ENCODE measurements at regions not wholly inside any gene's neighbourhood (a gene's known extent, or its start where the extent isn't known, plus 50 kb on each side); places are given as distances from the start of the nearest gene placed in this dataset.

- Histone ChIP-seq H3K4me3 (no peak overlapping the region), H3K9me3 (ENCODE audit: low read depth) (no peaks in the 10 kb centered on the region), H3K27me3 (no peaks in the 10 kb centered on the region), H3K27ac (no peak overlapping the region), H3K36me3 (no peaks in the 10 kb centered on the region), H3K4me1 (ENCODE audit: low read depth) (no peaks in the 10 kb centered on the region)
- DNase-seq (ENCODE audit: low read depth in 1 of 2, low spot score in 1 of 2), result no peak
- TF ChIP-seq CTCF (IDR thresholded peaks at IDR 0.05; ENCODE audit: low read depth, low read length), result no peak
These were observed 105.2 kb upstream of the FOXC1 start for GRCh38 chr6:1504465-1504864.

GRCh38 chr6:1507251-1507650, 102.5 kb upstream of the FOXC1 start:
- no peak overlapping the region for H3K4me3 ChIP-seq
- DNase-seq (ENCODE audit: low read depth in 1 of 2, low spot score in 1 of 2), result no peak
- H3K27me3 ChIP-seq, result no peaks in the 10 kb centered on the region
- no peaks in the 10 kb centered on the region for H3K4me1 ChIP-seq (ENCODE audit: low read depth)
- no peak overlapping the region for H3K27ac ChIP-seq
- no peaks in the 10 kb centered on the region for H3K36me3 ChIP-seq
- no peaks in the 10 kb centered on the region for H3K9me3 ChIP-seq (ENCODE audit: low read depth)
- no peak for TF ChIP-seq CTCF (IDR thresholded peaks at IDR 0.05; ENCODE audit: low read depth, low read length)

GRCh38 chr6:1509241-1509640, 100.5 kb upstream of the FOXC1 start:
- DNase-seq (ENCODE audit: low read depth in 1 of 2, low spot score in 1 of 2), result no peak
- H3K27ac ChIP-seq, result no peak overlapping the region
- no peak for TF ChIP-seq CTCF (IDR thresholded peaks at IDR 0.05; ENCODE audit: low read depth, low read length)
- no peaks in the 10 kb centered on the region for H3K9me3 ChIP-seq (ENCODE audit: low read depth)
- H3K27me3 ChIP-seq, result no peaks in the 10 kb centered on the region
- H3K36me3 ChIP-seq, result no peaks in the 10 kb centered on the region
- H3K4me3 ChIP-seq, result no peak overlapping the region
- H3K4me1 ChIP-seq (ENCODE audit: low read depth), result no peaks in the 10 kb centered on the region

GRCh38 chr6:1510239-1510638, 99.5 kb upstream of the FOXC1 start:
- Histone ChIP-seq H3K27me3 (no peaks in the 10 kb centered on the region), H3K27ac (no peak overlapping the region), H3K36me3 (no peaks in the 10 kb centered on the region), H3K9me3 (ENCODE audit: low read depth) (no peaks in the 10 kb centered on the region), H3K4me3 (no peak overlapping the region), H3K4me1 (ENCODE audit: low read depth) (no peaks in the 10 kb centered on the region)
- no peak for DNase-seq (ENCODE audit: low read depth in 1 of 2, low spot score in 1 of 2)
- no peak for TF ChIP-seq CTCF (IDR thresholded peaks at IDR 0.05; ENCODE audit: low read depth, low read length)

GRCh38 chr6:1513215-1513780, 96.4 kb upstream of the FOXC1 start:
- Histone ChIP-seq H3K36me3 (no peaks in the 10 kb centered on the region), H3K4me3 (no peak overlapping the region), H3K27ac (no peak overlapping the region), H3K9me3 (ENCODE audit: low read depth) (no peaks in the 10 kb centered on the region), H3K4me1 (ENCODE audit: low read depth) (no peaks in the 10 kb centered on the region), H3K27me3 (no peaks in the 10 kb centered on the region)
- no peak for TF ChIP-seq CTCF (IDR thresholded peaks at IDR 0.05; ENCODE audit: low read depth, low read length)
- DNase-seq (ENCODE audit: low read depth in 1 of 2, low spot score in 1 of 2), result no peak

- Histone ChIP-seq H3K27me3 (no peaks in the 10 kb centered on the region), H3K27ac (no peak overlapping the region), H3K4me3 (no peak overlapping the region), H3K4me1 (ENCODE audit: low read depth) (no peaks in the 10 kb centered on the region), H3K36me3 (no peaks in the 10 kb centered on the region), H3K9me3 (ENCODE audit: low read depth) (no peaks in the 10 kb centered on the region)
- no peak for TF ChIP-seq CTCF (IDR thresholded peaks at IDR 0.05; ENCODE audit: low read depth, low read length)
- DNase-seq (ENCODE audit: low read depth in 1 of 2, low spot score in 1 of 2), result no peak
These were observed 95.6 kb upstream of the FOXC1 start for GRCh38 chr6:1514078-1514477.

All from cardiac muscle cell (in vitro differentiated cells and primary cell).